Panc1 (cell line): ENCODE measurements at regions not wholly inside any gene's neighbourhood (a gene's known extent, or its start where the extent isn't known, plus 50 kb on each side); places are given as distances from the start of the nearest gene placed in this dataset.

Experiments
- ATAC-seq: fragments of 200-7000 bp; cut with Tn5 transposase; 2 replicates; pipeline ENCODE4 v1.9.1; 2020; ENCODE audit warnings: mild to moderate bottlenecking, moderate library complexity
- BruUV-seq: library from RNA; stranded (reverse); fragments of 400-500 nt; replicated peaks from 2 replicates; lab custom pipeline; 2021; lab: Mats Ljungman, UMichigan
- CTCF ChIA-PET: fragments of 300-600 bp; sonication (Branson Sonifier 250); formaldehyde crosslinking; loops from one replicate; lab custom pipeline; 2022; ENCODE audit warnings: antibody characterized with exemption; lab: Charles Lee
- POLR2A ChIA-PET: fragments of 300-600 bp; sonication (Branson Sonifier 250); formaldehyde crosslinking; loops from one replicate; lab custom pipeline; 2022; ENCODE audit warnings: antibody characterized with exemption; lab: Charles Lee
- DNase-seq: peaks from one replicate; pipeline ENCODE4 v3.0.0-alpha.2; 2010; ENCODE audit warnings: low read depth, low spot score
- H3K27ac ChIP-seq: 2 replicates; pipeline ENCODE4 v1.5.1; 2011; ENCODE audit warnings: mild to moderate bottlenecking, low read length, inconsistent platforms
- H3K27me3 ChIP-seq: fragments of 200-500 bp; sonication (Bioruptor generic); 2 replicates; pipeline ENCODE4 v1.6.0; 2014; ENCODE audit warnings: low read length, inconsistent platforms; ENCODE audit not compliant: control insufficient read depth, insufficient read depth
- H3K36me3 ChIP-seq: fragments of 200-500 bp; sonication (Bioruptor generic); 2 replicates; pipeline ENCODE4 v1.5.1; 2014; ENCODE audit warnings: inconsistent platforms, mild to moderate bottlenecking, low read length, moderate library complexity; ENCODE audit not compliant: control insufficient read depth, insufficient read depth
- H3K4me1 ChIP-seq: 2 replicates; pipeline ENCODE4 v1.5.1; 2011; ENCODE audit warnings: inconsistent platforms, mild to moderate bottlenecking, low read length, moderate library complexity; ENCODE audit not compliant: control insufficient read depth, insufficient read depth
- H3K4me3 ChIP-seq, 2 experiments: 2 replicates each; pipeline ENCODE4 v1.5.1; 2011 to 2012; ENCODE audit warnings: low read depth in 2 of 2, low read length in 2 of 2, mild to moderate bottlenecking in 2 of 2, inconsistent platforms in 1 of 2, moderate library complexity in 1 of 2
- H3K9me3 ChIP-seq: fragments of 200-500 bp; sonication (Bioruptor generic); 2 replicates; pipeline ENCODE4 v1.5.1; 2014; ENCODE audit warnings: low read depth, mild to moderate bottlenecking, inconsistent platforms, low read length, moderate library complexity; ENCODE audit not compliant: control insufficient read depth, insufficient read depth
- POLR2AphosphoS5 ChIP-seq: IDR thresholded peaks from 2 replicates; pipeline ENCODE4 v1.6.1; 2012; ENCODE audit warnings: mild to moderate bottlenecking, low read depth, low read length, moderate library complexity
- SIN3A ChIP-seq: IDR thresholded peaks from 2 replicates; pipeline ENCODE4 v1.6.1; 2012; ENCODE audit warnings: low read depth, mild to moderate bottlenecking, low read length, moderate library complexity, borderline replicate concordance; ENCODE audit not compliant: insufficient read depth
- TCF7L2 ChIP-seq: IDR thresholded peaks from 2 replicates; pipeline ENCODE4 v1.6.1; 2011; ENCODE audit warnings: mild to moderate bottlenecking, low read depth, low read length, inconsistent platforms
- in situ Hi-C: cut with HindIII; loops from 2 replicates; pipeline ENCODE4 v1.10.0; 2016; ENCODE audit warnings: low sequenced_read_pairs, low pct_unique_long_range_greater_than_20kb
- intact Hi-C: fragments of 100-400 bp; cut with micrococcal nuclease; formaldehyde crosslinking; loops from one replicate; pipeline ENCODE4 v1.10.0; 2022; ENCODE audit not compliant: unreplicated experiment
- TF ChIP-seq, protein P1 (sequence below): fragments of 450-650 bp; IDR thresholded peaks from 2 replicates; pipeline ENCODE4 v1.5.1; 2017; ENCODE audit warnings: mild to moderate bottlenecking
- TF ChIP-seq, protein P2 (sequence below), 2 experiments: IDR thresholded peaks; 2 replicates each; pipeline ENCODE4 v1.6.1; 2011 to 2012; ENCODE audit warnings: low read depth in 2 of 2, control low read depth in 1 of 2, low read length in 1 of 2, mild to moderate bottlenecking in 1 of 2, moderate library complexity in 1 of 2; ENCODE audit not compliant: insufficient read depth in 1 of 2

DNA sequence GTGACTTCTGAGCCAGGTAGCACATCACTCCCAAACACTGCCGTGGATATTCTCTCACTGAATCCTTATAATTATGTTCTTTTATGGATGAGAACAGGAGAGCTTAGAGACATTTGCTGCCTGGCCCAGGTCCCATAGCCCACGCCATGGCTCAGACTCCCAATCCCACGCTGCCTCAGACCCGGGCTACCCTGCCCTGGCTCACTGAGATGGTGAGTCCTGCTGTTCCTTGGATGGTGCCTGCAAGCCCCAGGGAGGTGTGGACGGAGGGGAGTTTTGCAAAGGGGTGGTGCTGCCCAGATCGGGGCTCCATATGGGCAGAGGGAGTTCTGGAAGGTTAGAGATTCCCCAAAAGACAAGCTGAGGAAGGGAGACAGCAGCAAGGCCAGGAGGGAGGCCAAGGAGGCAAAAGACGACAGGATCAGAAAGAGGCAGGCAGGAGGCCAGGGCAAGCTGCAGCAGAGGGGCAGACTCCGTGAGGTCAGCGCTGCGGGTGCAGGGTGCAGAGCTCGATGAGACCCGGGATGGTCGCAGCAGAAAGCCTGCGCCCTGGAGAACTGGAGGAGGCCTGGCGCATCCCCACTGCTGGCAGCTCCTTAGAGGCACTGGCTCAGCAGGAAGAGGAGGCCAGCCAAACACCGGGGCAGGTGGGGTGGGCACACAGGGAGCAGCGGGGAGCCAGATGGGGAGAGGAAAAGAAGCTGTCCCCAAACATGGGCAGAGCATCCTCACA lies 95.7 kb upstream of the ALDH1A3 start:
- H3K4me3 ChIP-seq = no peak overlapping the region
- 0 out of 2 replicates have a peak, but pooled peaks cover 3% of the 10 kb centered on the region for H3K4me1 ChIP-seq
- no peaks in the 10 kb centered on the region for H3K9me3 ChIP-seq
- TF ChIP-seq, protein P1, sequence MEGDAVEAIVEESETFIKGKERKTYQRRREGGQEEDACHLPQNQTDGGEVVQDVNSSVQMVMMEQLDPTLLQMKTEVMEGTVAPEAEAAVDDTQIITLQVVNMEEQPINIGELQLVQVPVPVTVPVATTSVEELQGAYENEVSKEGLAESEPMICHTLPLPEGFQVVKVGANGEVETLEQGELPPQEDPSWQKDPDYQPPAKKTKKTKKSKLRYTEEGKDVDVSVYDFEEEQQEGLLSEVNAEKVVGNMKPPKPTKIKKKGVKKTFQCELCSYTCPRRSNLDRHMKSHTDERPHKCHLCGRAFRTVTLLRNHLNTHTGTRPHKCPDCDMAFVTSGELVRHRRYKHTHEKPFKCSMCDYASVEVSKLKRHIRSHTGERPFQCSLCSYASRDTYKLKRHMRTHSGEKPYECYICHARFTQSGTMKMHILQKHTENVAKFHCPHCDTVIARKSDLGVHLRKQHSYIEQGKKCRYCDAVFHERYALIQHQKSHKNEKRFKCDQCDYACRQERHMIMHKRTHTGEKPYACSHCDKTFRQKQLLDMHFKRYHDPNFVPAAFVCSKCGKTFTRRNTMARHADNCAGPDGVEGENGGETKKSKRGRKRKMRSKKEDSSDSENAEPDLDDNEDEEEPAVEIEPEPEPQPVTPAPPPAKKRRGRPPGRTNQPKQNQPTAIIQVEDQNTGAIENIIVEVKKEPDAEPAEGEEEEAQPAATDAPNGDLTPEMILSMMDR = no peak
- TF ChIP-seq TCF7L2 (no peak), SIN3A (no peak), POLR2AphosphoS5 (no peak)
- CTCF ChIA-PET = interaction anchor here (0.7 kb wide), 1 partner anchor 46 kb away, joined by 5 read pairs; no protein-coding TSS in a partner anchor
- ATAC-seq (no peak), DNase-seq (no peak)
- intact Hi-C loops = no loop called here
- H3K27me3 ChIP-seq = no peaks in the 10 kb centered on the region
- POLR2A ChIA-PET = no interaction called here
- in situ Hi-C loops = no loop called here
- H3K27ac ChIP-seq = no peak overlapping the region
- BruUV-seq = no TSS peak
- no peaks in the 10 kb centered on the region for H3K36me3 ChIP-seq

DNA sequence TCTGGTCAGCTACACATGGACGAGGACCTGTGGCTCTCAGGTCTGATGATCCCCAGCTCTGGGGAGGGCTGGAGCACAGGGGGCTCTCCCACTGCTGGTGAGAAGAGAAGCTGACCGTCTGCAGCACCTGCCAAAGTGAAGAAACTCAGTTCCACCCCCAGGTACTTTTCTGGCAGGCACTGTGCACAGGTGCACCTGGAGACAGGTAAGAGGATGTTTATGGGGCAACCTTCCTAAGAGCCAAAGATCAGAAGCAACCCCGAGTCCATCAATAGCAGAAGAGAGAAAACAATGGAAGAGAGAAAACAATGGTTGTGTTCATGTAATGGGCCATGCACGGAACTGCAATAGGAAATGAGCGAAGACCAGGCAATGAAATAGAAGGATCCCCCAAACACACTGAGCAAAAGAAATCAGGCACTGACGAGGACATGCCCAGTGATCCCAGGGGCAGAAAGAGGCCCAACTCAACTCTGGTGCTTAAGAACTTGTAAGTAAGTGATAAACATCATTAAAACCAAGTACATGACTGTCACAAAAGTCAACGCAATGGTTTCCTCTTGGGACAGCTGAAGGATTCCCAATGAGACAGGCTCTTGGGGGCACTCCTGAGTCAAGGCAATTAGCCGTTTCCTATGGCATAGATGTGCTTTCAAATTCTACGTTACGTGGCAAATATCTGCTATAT lies 95.0 kb upstream of the ALDH1A3 start:
- no peak for ATAC-seq
- CTCF ChIA-PET = no interaction called here
- in situ Hi-C loops (no loop called here), intact Hi-C loops (no loop called here)
- Histone ChIP-seq H3K36me3 (no peaks in the 10 kb centered on the region), H3K27ac (no peak overlapping the region), H3K4me1 (0 out of 2 replicates have a peak, but pooled peaks cover 3% of the 10 kb centered on the region), H3K9me3 (no peaks in the 10 kb centered on the region), H3K4me3 (no peak overlapping the region), H3K27me3 (no peaks in the 10 kb centered on the region)
- BruUV-seq = no TSS peak
- POLR2A ChIA-PET = no interaction called here
- TF ChIP-seq, protein P2, sequence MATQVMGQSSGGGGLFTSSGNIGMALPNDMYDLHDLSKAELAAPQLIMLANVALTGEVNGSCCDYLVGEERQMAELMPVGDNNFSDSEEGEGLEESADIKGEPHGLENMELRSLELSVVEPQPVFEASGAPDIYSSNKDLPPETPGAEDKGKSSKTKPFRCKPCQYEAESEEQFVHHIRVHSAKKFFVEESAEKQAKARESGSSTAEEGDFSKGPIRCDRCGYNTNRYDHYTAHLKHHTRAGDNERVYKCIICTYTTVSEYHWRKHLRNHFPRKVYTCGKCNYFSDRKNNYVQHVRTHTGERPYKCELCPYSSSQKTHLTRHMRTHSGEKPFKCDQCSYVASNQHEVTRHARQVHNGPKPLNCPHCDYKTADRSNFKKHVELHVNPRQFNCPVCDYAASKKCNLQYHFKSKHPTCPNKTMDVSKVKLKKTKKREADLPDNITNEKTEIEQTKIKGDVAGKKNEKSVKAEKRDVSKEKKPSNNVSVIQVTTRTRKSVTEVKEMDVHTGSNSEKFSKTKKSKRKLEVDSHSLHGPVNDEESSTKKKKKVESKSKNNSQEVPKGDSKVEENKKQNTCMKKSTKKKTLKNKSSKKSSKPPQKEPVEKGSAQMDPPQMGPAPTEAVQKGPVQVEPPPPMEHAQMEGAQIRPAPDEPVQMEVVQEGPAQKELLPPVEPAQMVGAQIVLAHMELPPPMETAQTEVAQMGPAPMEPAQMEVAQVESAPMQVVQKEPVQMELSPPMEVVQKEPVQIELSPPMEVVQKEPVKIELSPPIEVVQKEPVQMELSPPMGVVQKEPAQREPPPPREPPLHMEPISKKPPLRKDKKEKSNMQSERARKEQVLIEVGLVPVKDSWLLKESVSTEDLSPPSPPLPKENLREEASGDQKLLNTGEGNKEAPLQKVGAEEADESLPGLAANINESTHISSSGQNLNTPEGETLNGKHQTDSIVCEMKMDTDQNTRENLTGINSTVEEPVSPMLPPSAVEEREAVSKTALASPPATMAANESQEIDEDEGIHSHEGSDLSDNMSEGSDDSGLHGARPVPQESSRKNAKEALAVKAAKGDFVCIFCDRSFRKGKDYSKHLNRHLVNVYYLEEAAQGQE (IDR thresholded peaks at IDR 0.05; ENCODE audit: insufficient read depth in 1 of 2, low read depth in 2 of 2, low read length in 1 of 2) = no peak
- TF ChIP-seq, protein P1 = no peak
- TF ChIP-seq POLR2AphosphoS5 (no peak), SIN3A (no peak), TCF7L2 (no peak)
- no peak for DNase-seq
